CD4-positive, CD25-positive, alpha-beta regulatory T cell (primary cell): ENCODE measurements at regions not wholly inside any gene's neighbourhood (a gene's known extent, or its start where the extent isn't known, plus 50 kb on each side); places are given as distances from the start of the nearest gene placed in this dataset.

ENCODE experiments used
- ATAC-seq, 2 donors: fragments of 150-1000 bp; cut with Tn5 transposase; one replicate each; pipeline ENCODE4 v1.10.0; 2021; ENCODE audit warnings: low read depth in 2 of 2, moderate number of reproducible peaks in 2 of 2, moderate library complexity in 1 of 2
- DNase-seq, 3 donors: peaks; one replicate each; pipeline versions ENCODE4 v3.0.0 to v3.0.0-alpha.2; 2012 to 2022; ENCODE audit warnings: mixed read lengths in 1 of 3
- H3K27ac ChIP-seq: one replicate; pipeline ENCODE4 v1.7.0; 2013; ENCODE audit warnings: mild to moderate bottlenecking, low read length; ENCODE audit not compliant: insufficient read depth, poor library complexity, severe bottlenecking
- H3K27me3 ChIP-seq: one replicate; pipeline ENCODE4 v1.7.0; 2013; ENCODE audit warnings: low read length; ENCODE audit not compliant: control insufficient read depth, insufficient read depth
- H3K36me3 ChIP-seq: one replicate; pipeline ENCODE4 v1.7.0; 2013; ENCODE audit warnings: mild to moderate bottlenecking, low read length, moderate library complexity; ENCODE audit not compliant: control insufficient read depth, insufficient read depth
- H3K4me1 ChIP-seq: 2 replicates; pipeline ENCODE4 v1.7.0; 2013; ENCODE audit warnings: mild to moderate bottlenecking, low read length; ENCODE audit not compliant: insufficient read depth, control insufficient read depth, poor library complexity, severe bottlenecking
- H3K4me3 ChIP-seq: one replicate; pipeline ENCODE4 v1.7.0; 2013; ENCODE audit warnings: low read depth, mild to moderate bottlenecking, low read length, moderate library complexity
- H3K9me3 ChIP-seq, 2 experiments: 1 replicate in 1 of 2; 2 replicates in 1 of 2; pipeline ENCODE4 v1.7.0; 2013; ENCODE audit warnings: low read length in 2 of 2, mild to moderate bottlenecking in 1 of 2, moderate library complexity in 1 of 2; ENCODE audit not compliant: control insufficient read depth in 2 of 2
- H3K27ac Mint-ChIP-seq, 3 donors: one replicate each; pipeline ENCODE4 v1.8.0; 2020 to 2022; ENCODE audit warnings: mild to moderate bottlenecking in 3 of 3, mixed read lengths in 3 of 3, moderate library complexity in 2 of 3
- H3K27me3 Mint-ChIP-seq: one replicate; pipeline ENCODE4 v1.8.0; 2022; ENCODE audit warnings: mild to moderate bottlenecking, mixed read lengths
- H3K36me3 Mint-ChIP-seq: one replicate; pipeline ENCODE4 v1.8.0; 2020; ENCODE audit warnings: mixed read lengths
- H3K4me1 Mint-ChIP-seq, 4 donors: one replicate each; pipeline ENCODE4 v1.8.0; 2020 to 2022; ENCODE audit warnings: mixed read lengths in 4 of 4, mild to moderate bottlenecking in 1 of 4
- H3K4me3 Mint-ChIP-seq, 4 donors: one replicate each; pipeline ENCODE4 v1.8.0; 2020 to 2022; ENCODE audit warnings: mild to moderate bottlenecking in 4 of 4, mixed read lengths in 4 of 4, moderate library complexity in 3 of 4
- H3K9me3 Mint-ChIP-seq, 7 donors: one replicate each; pipeline ENCODE4 v1.8.0; 2020 to 2022; ENCODE audit warnings: mixed read lengths in 7 of 7, mild to moderate bottlenecking in 3 of 7, moderate library complexity in 2 of 7

GRCh38 chr1:14182856-14183255 is 415.6 kb upstream of the KAZN start:
- ATAC-seq (no peak), DNase-seq (no peak)
- no peak overlapping the region for H3K27ac Mint-ChIP-seq
- H3K4me1 Mint-ChIP-seq = no peaks in the 10 kb centered on the region
- H3K9me3 ChIP-seq = no peaks in the 10 kb centered on the region
- H3K27ac ChIP-seq = no peak overlapping the region
- H3K9me3 Mint-ChIP-seq = peaks cover 0 to 4% (median 2%) of the 10 kb centered on the region in 7 donors
- H3K4me3 ChIP-seq = no peak overlapping the region
- no peaks in the 10 kb centered on the region for H3K27me3 ChIP-seq
- no peaks in the 10 kb centered on the region for H3K4me1 ChIP-seq
- no peak overlapping the region for H3K4me3 Mint-ChIP-seq
- no peaks in the 10 kb centered on the region for H3K36me3 ChIP-seq
- H3K36me3 Mint-ChIP-seq = no peaks in the 10 kb centered on the region
- no peaks in the 10 kb centered on the region for H3K27me3 Mint-ChIP-seq

- H3K9me3 ChIP-seq = no peaks in the 10 kb centered on the region
- H3K27me3 Mint-ChIP-seq = no peaks in the 10 kb centered on the region
- no peaks in the 10 kb centered on the region for H3K36me3 Mint-ChIP-seq
These were observed 415.2 kb upstream of the KAZN start for GRCh38 chr1:14183329-14183728.

GRCh38 chr1:14184454-14184853 is 414.0 kb upstream of the KAZN start:
- H3K27me3 ChIP-seq = no peaks in the 10 kb centered on the region
- Mint-ChIP-seq H3K27me3 (no peaks in the 10 kb centered on the region), H3K4me1 (no peaks in the 10 kb centered on the region), H3K4me3 (no peak overlapping the region), H3K27ac (no peak overlapping the region), H3K36me3 (no peaks in the 10 kb centered on the region), H3K9me3 (peaks cover 0 to 7% (median 1%) of the 10 kb centered on the region in 7 donors)
- H3K36me3 ChIP-seq = no peaks in the 10 kb centered on the region
- DNase-seq = no peak
- H3K4me3 ChIP-seq = no peak overlapping the region
- H3K4me1 ChIP-seq = no peaks in the 10 kb centered on the region
- H3K9me3 ChIP-seq = no peaks in the 10 kb centered on the region
- ATAC-seq = no peak
- no peak overlapping the region for H3K27ac ChIP-seq

More at GRCh38 chr1:14183329-14183728, 415.2 kb upstream of the KAZN start:
- Mint-ChIP-seq H3K4me3 (no peak overlapping the region), H3K4me1 (no peaks in the 10 kb centered on the region), H3K9me3 (peaks cover 0 to 6% (median 1%) of the 10 kb centered on the region in 7 donors), H3K27ac (no peak overlapping the region)
- Histone ChIP-seq H3K36me3 (no peaks in the 10 kb centered on the region), H3K27me3 (no peaks in the 10 kb centered on the region), H3K4me3 (no peak overlapping the region), H3K27ac (no peak overlapping the region), H3K4me1 (no peaks in the 10 kb centered on the region)
- no peak for DNase-seq
- no peak for ATAC-seq

GRCh38 chr1:14189381-14189780 is 409.1 kb upstream of the KAZN start:
- H3K27me3 Mint-ChIP-seq = peaks cover 5% of the 10 kb centered on the region
- H3K9me3 ChIP-seq = no peaks in the 10 kb centered on the region
- no peaks in the 10 kb centered on the region for H3K36me3 ChIP-seq
- H3K9me3 Mint-ChIP-seq = peaks cover 0 to 4% (median 0%) of the 10 kb centered on the region in 7 donors
- no peak overlapping the region for H3K27ac ChIP-seq
- ATAC-seq (no peak), DNase-seq (no peak)
- no peaks in the 10 kb centered on the region for H3K36me3 Mint-ChIP-seq
- no peaks in the 10 kb centered on the region for H3K4me1 Mint-ChIP-seq
- no peaks in the 10 kb centered on the region for H3K27me3 ChIP-seq
- no peaks in the 10 kb centered on the region for H3K4me1 ChIP-seq
- H3K4me3 Mint-ChIP-seq = no peak overlapping the region
- no peak overlapping the region for H3K4me3 ChIP-seq
- no peak overlapping the region for H3K27ac Mint-ChIP-seq

- no peak overlapping the region for H3K4me3 ChIP-seq
- no peaks in the 10 kb centered on the region for H3K27me3 ChIP-seq
- no peaks in the 10 kb centered on the region for H3K9me3 ChIP-seq
- ATAC-seq (no peak), DNase-seq (no peak)
- Mint-ChIP-seq H3K4me1 (no peaks in the 10 kb centered on the region), H3K4me3 (no peak overlapping the region), H3K27ac (no peak overlapping the region), H3K36me3 (no peaks in the 10 kb centered on the region), H3K9me3 (peaks cover 0 to 4% (median 0%) of the 10 kb centered on the region in 7 donors), H3K27me3 (peaks cover 5% of the 10 kb centered on the region)
- no peaks in the 10 kb centered on the region for H3K36me3 ChIP-seq
- H3K4me1 ChIP-seq = no peaks in the 10 kb centered on the region
- no peak overlapping the region for H3K27ac ChIP-seq
These were observed 408.0 kb upstream of the KAZN start for GRCh38 chr1:14190508-14190907.

- H3K27me3 Mint-ChIP-seq = peaks cover 5% of the 10 kb centered on the region
- no peak overlapping the region for H3K4me3 Mint-ChIP-seq
- H3K9me3 Mint-ChIP-seq = peaks cover 0 to under 1% (median 0%) of the 10 kb centered on the region in 7 donors
- no peaks in the 10 kb centered on the region for H3K4me1 Mint-ChIP-seq
- no peak overlapping the region for H3K4me3 ChIP-seq
- DNase-seq = no peak
- H3K27me3 ChIP-seq = no peaks in the 10 kb centered on the region
- H3K27ac ChIP-seq = no peak overlapping the region
- ATAC-seq = no peak
- H3K27ac Mint-ChIP-seq = no peak overlapping the region
- no peaks in the 10 kb centered on the region for H3K36me3 Mint-ChIP-seq
- no peaks in the 10 kb centered on the region for H3K9me3 ChIP-seq
- no peaks in the 10 kb centered on the region for H3K4me1 ChIP-seq
- H3K36me3 ChIP-seq = no peaks in the 10 kb centered on the region
These were observed 404.0 kb upstream of the KAZN start for GRCh38 chr1:14194511-14194910.

GRCh38 chr1:14205066-14205465 is 393.4 kb upstream of the KAZN start:
- no peak overlapping the region for H3K27ac ChIP-seq
- DNase-seq (no peak), ATAC-seq (no peak)
- H3K9me3 Mint-ChIP-seq = no peaks in the 10 kb centered on the region
- H3K4me1 Mint-ChIP-seq = no peaks in the 10 kb centered on the region
- no peaks in the 10 kb centered on the region for H3K36me3 ChIP-seq
- H3K9me3 ChIP-seq = no peaks in the 10 kb centered on the region
- no peaks in the 10 kb centered on the region for H3K27me3 Mint-ChIP-seq
- no peaks in the 10 kb centered on the region for H3K4me1 ChIP-seq
- no peak overlapping the region for H3K27ac Mint-ChIP-seq
- H3K36me3 Mint-ChIP-seq = no peaks in the 10 kb centered on the region
- no peaks in the 10 kb centered on the region for H3K27me3 ChIP-seq
- H3K4me3 ChIP-seq = no peak overlapping the region
- no peak overlapping the region for H3K4me3 Mint-ChIP-seq

- Mint-ChIP-seq H3K36me3 (no peaks in the 10 kb centered on the region), H3K27me3 (peaks cover 5% of the 10 kb centered on the region), H3K9me3 (peaks cover 0 to 12% (median 5%) of the 10 kb centered on the region in 7 donors), H3K27ac (no peak overlapping the region), H3K4me1 (no peaks in the 10 kb centered on the region), H3K4me3 (no peak overlapping the region)
- H3K9me3 ChIP-seq = peaks cover 7 to 13% of the 10 kb centered on the region in 2 experiments
- no peak for DNase-seq
- H3K27me3 ChIP-seq = peaks cover 8% of the 10 kb centered on the region
- H3K36me3 ChIP-seq = no peaks in the 10 kb centered on the region
- no peaks in the 10 kb centered on the region for H3K4me1 ChIP-seq
- no peak overlapping the region for H3K4me3 ChIP-seq
- ATAC-seq = no peak
- no peak overlapping the region for H3K27ac ChIP-seq
These were observed 383.3 kb upstream of the KAZN start for GRCh38 chr1:14215151-14215550.
